NOMO-1 treated with dmso at 0.1 percent for 144 hours (cell line): ENCODE measurements at regions not wholly inside any gene's neighbourhood (a gene's known extent, or its start where the extent isn't known, plus 50 kb on each side); places are given as distances from the start of the nearest gene placed in this dataset.
"Not testable (repeated sequence)": the region's sequence is repeated elsewhere in the genome, so short reads cannot be mapped to it uniquely, and the experiment has no call there.

Experiments used
- DNase-seq: peaks from one replicate; lab custom pipeline; 2025; ENCODE audit not compliant: unreplicated experiment; lab: John Stamatoyannopoulos, UW

- DNase-seq: no peak
Observed at GRCh38 chr18:78240627-78241252, 738.9 kb upstream of the SALL3 start.

GRCh38 chr18:78241535-78242253, 737.9 kb upstream of the SALL3 start:
- no peak for DNase-seq

GRCh38 chr18:78242254-78242643, 737.4 kb upstream of the SALL3 start:
- no peak for DNase-seq

- no peak for DNase-seq
Observed at GRCh38 chr18:78242806-78243205, 736.8 kb upstream of the SALL3 start.

- no peak for DNase-seq
Observed at GRCh38 chr18:78244779-78245178, 734.8 kb upstream of the SALL3 start.

GRCh38 chr18:78245451-78245850, 734.2 kb upstream of the SALL3 start:
- no peak for DNase-seq

GRCh38 chr18:78246050-78246449, 733.6 kb upstream of the SALL3 start:
- no peak for DNase-seq

GRCh38 chr18:78246588-78246987, 733.0 kb upstream of the SALL3 start:
- DNase-seq: no peak

- no peak for DNase-seq
Observed at GRCh38 chr18:78247615-78248289, 731.9 kb upstream of the SALL3 start.

GRCh38 chr18:78255013-78255412, 724.6 kb upstream of the SALL3 start:
- DNase-seq: no peak

GRCh38 chr18:78268226-78268988, 711.2 kb upstream of the SALL3 start:
- DNase-seq: no peak

- no peak for DNase-seq
Observed at GRCh38 chr18:78271790-78272189, 707.8 kb upstream of the SALL3 start.

- DNase-seq: no peak
Observed at GRCh38 chr18:78273876-78274275, 705.7 kb upstream of the SALL3 start.

- not testable (repeated sequence) for DNase-seq
Observed at GRCh38 chr18:78283425-78283824, 696.2 kb upstream of the SALL3 start.

- no peak for DNase-seq
Observed at GRCh38 chr18:78292618-78293380, 686.8 kb upstream of the SALL3 start.

- no peak for DNase-seq
Observed at GRCh38 chr18:78293540-78293939, 686.1 kb upstream of the SALL3 start.

- no peak for DNase-seq
Observed at GRCh38 chr18:78293940-78294541, 685.6 kb upstream of the SALL3 start.

GRCh38 chr18:78295262-78295661, 684.4 kb upstream of the SALL3 start:
- no peak for DNase-seq

- no peak for DNase-seq
Observed at GRCh38 chr18:78296166-78296565, 683.5 kb upstream of the SALL3 start.

- no peak for DNase-seq
Observed at GRCh38 chr18:78297048-78297447, 682.6 kb upstream of the SALL3 start.
